GM12878 (cell line): ENCODE measurements at regions not wholly inside any gene's neighbourhood (a gene's known extent, or its start where the extent isn't known, plus 50 kb on each side); places are given as distances from the start of the nearest gene placed in this dataset.
"Not testable (repeated sequence)": the region's sequence is repeated elsewhere in the genome, so short reads cannot be mapped to it uniquely, and the experiment has no call there.

Experiments
- ATAC-seq: fragments of 200-7000 bp; cut with Tn5 transposase; 3 replicates; pipeline ENCODE4 v1.9.1; 2020; ENCODE audit warnings: mild to moderate bottlenecking, moderate library complexity
- BruUV-seq: library from RNA; stranded (reverse); fragments of 400-500 nt; replicated peaks from 2 replicates; lab custom pipeline; 2021; lab: Mats Ljungman, UMichigan
- CTCF ChIA-PET: fragments of 300-600 bp; sonication (Branson Sonifier 250); formaldehyde crosslinking; extraction: SDS; loops from one replicate; lab custom pipeline; 2021; ENCODE audit warnings: inconsistent platforms; lab: Yijun Ruan, JAX
- POLR2A ChIA-PET: fragments of 350-600 bp; formaldehyde crosslinking; extraction: SDS; loops from one replicate; lab custom pipeline; 2021; ENCODE audit warnings: inconsistent platforms; lab: Charles Lee
- RAD21 ChIA-PET: fragments of 300-600 bp; sonication (Branson Sonifier 250); formaldehyde crosslinking; loops from one replicate; lab custom pipeline; 2023; ENCODE audit warnings: antibody characterized with exemption; ENCODE audit not compliant: unreplicated experiment; lab: Charles Lee
- SMC1A ChIA-PET: fragments of 300-600 bp; sonication (Branson Sonifier 250); formaldehyde crosslinking; loops from one replicate; lab custom pipeline; 2023; ENCODE audit not compliant: unreplicated experiment, uncharacterized antibody; lab: Charles Lee
- DNase-seq: peaks from one replicate; pipeline ENCODE4 v3.0.0-alpha.2; 2011; ENCODE audit warnings: low read depth, low spot score
- FAIRE-seq: peaks from 3 replicates; lab custom pipeline; 2011; peaks lifted over from hg19 to GRCh38; lab: Jason Lieb, UNC
- H2AFZ ChIP-seq: 2 replicates; pipeline ENCODE4 v1.6.0; 2011; ENCODE audit warnings: low read depth, low read length, control low read depth; ENCODE audit not compliant: control insufficient read depth
- H3K27ac ChIP-seq: 2 replicates; pipeline ENCODE4 v1.5.1; 2011; ENCODE audit warnings: control low read depth; ENCODE audit not compliant: control insufficient read depth, insufficient read depth
- H3K27me3 ChIP-seq, 2 experiments: replicated peaks in 1 of 2; 2 replicates each; pipeline versions ENCODE4 v1.6.0 to v1.6.1; 2011; ENCODE audit warnings: low read length in 1 of 2; ENCODE audit not compliant: control insufficient read depth in 2 of 2, insufficient read depth in 2 of 2
- H3K36me3 ChIP-seq, 2 experiments: 2 replicates each; pipeline ENCODE4 v1.5.1; 2011; ENCODE audit warnings: low read length in 1 of 2; ENCODE audit not compliant: control insufficient read depth in 2 of 2, insufficient read depth in 2 of 2
- H3K4me1 ChIP-seq: 2 replicates; pipeline ENCODE4 v1.6.1; 2011; ENCODE audit warnings: mild to moderate bottlenecking, low read length, moderate library complexity, mixed read lengths; ENCODE audit not compliant: control insufficient read depth, insufficient read depth
- H3K4me2 ChIP-seq: 2 replicates; pipeline ENCODE4 v1.6.0; 2011; ENCODE audit warnings: control low read depth; ENCODE audit not compliant: control insufficient read depth, insufficient read depth
- H3K4me3 ChIP-seq: fragments of 200-600 bp; sonication (generic); 2 replicates; pipeline ENCODE4 v1.5.1; 2016
- H3K79me2 ChIP-seq: 2 replicates; pipeline ENCODE4 v1.6.0; 2011; ENCODE audit warnings: low read length; ENCODE audit not compliant: control insufficient read depth, insufficient read depth
- H3K9ac ChIP-seq: 2 replicates; pipeline ENCODE4 v1.8.0; 2011; ENCODE audit warnings: low read length, control low read depth, mixed read lengths; ENCODE audit not compliant: control insufficient read depth, insufficient read depth
- H3K9me3 ChIP-seq: replicated peaks from 3 replicates; pipeline ENCODE4 v1.5.1; 2011; ENCODE audit warnings: mild to moderate bottlenecking, low read length; ENCODE audit not compliant: control insufficient read depth, insufficient read depth
- H4K20me1 ChIP-seq: 2 replicates; pipeline ENCODE4 v1.6.0; 2011; ENCODE audit not compliant: control insufficient read depth, insufficient read depth
- WGBS: methylation state at CpG from one replicate; pipeline ENCODE4 v1.1.6; 2016; ENCODE audit warnings: low lambda C conversion rate; ENCODE audit not compliant: insufficient replicate concordance, insufficient coverage; ENCODE audit errors: missing lambda C conversion rate; 5-methylcytosine and 5-hydroxymethylcytosine counted together
- in situ Hi-C: fragments of 300-500 bp; cut with MboI; formaldehyde crosslinking; loops from 9 replicates; pipeline ENCODE4 v1.14.3; 2018; ENCODE audit warnings: mixed read lengths
- intact Hi-C: fragments of 100-400 bp; cut with micrococcal nuclease; formaldehyde crosslinking; loops from one replicate; pipeline ENCODE4 v1.14.2; 2022; ENCODE audit not compliant: unreplicated experiment

- H3K4me3 ChIP-seq, SMC1A ChIA-PET, H3K79me2 ChIP-seq, FAIRE-seq, RAD21 ChIA-PET, H3K4me1 ChIP-seq, H3K27ac ChIP-seq, H4K20me1 ChIP-seq, POLR2A ChIA-PET, in situ Hi-C loops, H3K4me2 ChIP-seq, CTCF ChIA-PET, DNase-seq, H2AFZ ChIP-seq, H3K9ac ChIP-seq, intact Hi-C loops, H3K9me3 ChIP-seq, H3K27me3 ChIP-seq, ATAC-seq, H3K36me3 ChIP-seq, BruUV-seq: not testable (repeated sequence)
- no CpG with 5 or more reads among the region's 5 CpGs for WGBS
Observed at GRCh38 chr15:22163715-22164114, 83.4 kb downstream of the OR4M2 start.

GRCh38 chr15:22167521-22167920, 87.2 kb downstream of the OR4M2 start:
- H3K27ac ChIP-seq, POLR2A ChIA-PET, SMC1A ChIA-PET, FAIRE-seq, H3K36me3 ChIP-seq, H3K9ac ChIP-seq, H3K4me2 ChIP-seq, DNase-seq, H3K79me2 ChIP-seq, RAD21 ChIA-PET, H3K9me3 ChIP-seq, ATAC-seq, H2AFZ ChIP-seq, BruUV-seq, H4K20me1 ChIP-seq, H3K27me3 ChIP-seq, CTCF ChIA-PET, H3K4me3 ChIP-seq, intact Hi-C loops, H3K4me1 ChIP-seq, in situ Hi-C loops: not testable (repeated sequence)
- no CpG with 5 or more reads among the region's 3 CpGs for WGBS

- H2AFZ ChIP-seq, POLR2A ChIA-PET, intact Hi-C loops, H3K4me1 ChIP-seq, H3K9me3 ChIP-seq, H3K4me2 ChIP-seq, H3K36me3 ChIP-seq, H3K9ac ChIP-seq, H3K4me3 ChIP-seq, DNase-seq, RAD21 ChIA-PET, BruUV-seq, in situ Hi-C loops, SMC1A ChIA-PET, H4K20me1 ChIP-seq, H3K79me2 ChIP-seq, CTCF ChIA-PET, H3K27me3 ChIP-seq, H3K27ac ChIP-seq: not testable (repeated sequence)
- no CpG with 5 or more reads among the region's 19 CpGs for WGBS
- FAIRE-seq (peak; percentile 95), ATAC-seq (peak; percentile 78)
Observed at GRCh38 chr15:22173029-22173998, 93.0 kb downstream of the OR4M2 start.

- CTCF ChIA-PET, result not testable (repeated sequence)
Observed at GRCh38 chr15:22174088-22174487, 93.8 kb downstream of the OR4M2 start.

More at GRCh38 chr15:22174088-22174487, 93.8 kb downstream of the OR4M2 start:
- DNase-seq, H3K9me3 ChIP-seq, H3K79me2 ChIP-seq, H3K36me3 ChIP-seq, H3K9ac ChIP-seq, BruUV-seq, H3K27me3 ChIP-seq, H3K4me2 ChIP-seq, H3K4me1 ChIP-seq, in situ Hi-C loops, H3K4me3 ChIP-seq, POLR2A ChIA-PET, intact Hi-C loops, H2AFZ ChIP-seq, H4K20me1 ChIP-seq, SMC1A ChIA-PET, RAD21 ChIA-PET, H3K27ac ChIP-seq: not testable (repeated sequence)
- FAIRE-seq (peak; percentile 49), ATAC-seq (peak; percentile 76)
- WGBS, result no CpG with 5 or more reads among the region's 5 CpGs
